ENCODE measurements at regions not wholly inside any gene's neighbourhood (a gene's known extent, or its start where the extent isn't known, plus 50 kb on each side); places are given as distances from the start of the nearest gene placed in this dataset.

GRCh38 chr5:118651002-118651401 lies 337.3 kb downstream of the DTWD2 start:
- H3K14ac ChIP-seq (ENCODE audit: insufficient read depth, low read length) = no peak overlapping the region
- Mint-ChIP-seq H3K27ac (no peak overlapping the region), H3K36me3 (ENCODE audit: insufficient read depth in 1 of 3, low read depth in 3 of 3) (peaks cover 0 to 2% (median 0%) of the 10 kb centered on the region in 3 experiments; a peak in 3 of 7 replicates), H3K9me3 (peaks cover 2 to 8% of the 10 kb centered on the region in 2 experiments), H3K4me1 (peaks cover 0 to 7% of the 10 kb centered on the region in 2 experiments; a peak in 2 of 4 replicates), H3K4me3 (no peak overlapping the region), H3K27me3 (ENCODE audit: low read depth) (no peaks in the 10 kb centered on the region)
- H3K23me2 ChIP-seq (ENCODE audit: insufficient read length, low read depth, low read length, poor library complexity, severe bottlenecking) = no peaks in the 10 kb centered on the region
- no peaks in the 10 kb centered on the region for H4K20me1 ChIP-seq (ENCODE audit: control insufficient read depth, insufficient read depth, insufficient read length)
- no peaks in the 10 kb centered on the region for H3K27me3 ChIP-seq (ENCODE audit: insufficient read depth, low read length)
- H3K9ac ChIP-seq (ENCODE audit: extremely low read depth, insufficient read length, low read length) = no peak overlapping the region
- no peak overlapping the region for H3T11ph ChIP-seq (ENCODE audit: low read length)
- H3K79me2 ChIP-seq (ENCODE audit: insufficient read depth, low read length) = no peaks in the 10 kb centered on the region
- H4K8ac ChIP-seq (replicated peaks; ENCODE audit: insufficient read length, low read depth, low read length) = no peak overlapping the region
- no peak overlapping the region for H3K56ac ChIP-seq (ENCODE audit: insufficient read length, low read depth, low read length)
- H3K18ac ChIP-seq (ENCODE audit: insufficient read length, low read depth, low read length) = no peak overlapping the region
- no peak overlapping the region for H2BK120ac ChIP-seq (ENCODE audit: low read depth, low read length, poor library complexity, severe bottlenecking)
- H2BK20ac ChIP-seq (ENCODE audit: low read depth, low read length, poor library complexity, severe bottlenecking) = no peak overlapping the region
- no CpG with 5 or more reads among the region's 3 CpGs for WGBS (ENCODE audit: extremely low coverage, insufficient read length, low lambda C conversion rate)
- H2BK12ac ChIP-seq (ENCODE audit: insufficient read length, low read depth, low read length) = no peak overlapping the region
- no peak overlapping the region for H2AFZ ChIP-seq (ENCODE audit: low read length)
- no peak overlapping the region for H4K91ac ChIP-seq (ENCODE audit: insufficient read length, low read depth, low read length)
- H4K5ac ChIP-seq (ENCODE audit: insufficient read length, low read depth, low read length) = no peak overlapping the region
- H3K4me1 ChIP-seq (ENCODE audit: insufficient read depth, low read length) = no peaks in the 10 kb centered on the region
- DNase-seq = no peak
- no peak overlapping the region for H3K23ac ChIP-seq (ENCODE audit: insufficient read length, low read depth, low read length)
- no peak overlapping the region for H3K27ac ChIP-seq (ENCODE audit: insufficient read length, low read depth, low read length)
- no peak overlapping the region for H2BK5ac ChIP-seq (ENCODE audit: insufficient read length, low read length)
- no peak overlapping the region for H3K4me2 ChIP-seq (ENCODE audit: insufficient read depth, insufficient read length, low read length)
- H2AK5ac ChIP-seq (ENCODE audit: insufficient read length, low read length) = no peak overlapping the region
- TF ChIP-seq, protein P1, sequence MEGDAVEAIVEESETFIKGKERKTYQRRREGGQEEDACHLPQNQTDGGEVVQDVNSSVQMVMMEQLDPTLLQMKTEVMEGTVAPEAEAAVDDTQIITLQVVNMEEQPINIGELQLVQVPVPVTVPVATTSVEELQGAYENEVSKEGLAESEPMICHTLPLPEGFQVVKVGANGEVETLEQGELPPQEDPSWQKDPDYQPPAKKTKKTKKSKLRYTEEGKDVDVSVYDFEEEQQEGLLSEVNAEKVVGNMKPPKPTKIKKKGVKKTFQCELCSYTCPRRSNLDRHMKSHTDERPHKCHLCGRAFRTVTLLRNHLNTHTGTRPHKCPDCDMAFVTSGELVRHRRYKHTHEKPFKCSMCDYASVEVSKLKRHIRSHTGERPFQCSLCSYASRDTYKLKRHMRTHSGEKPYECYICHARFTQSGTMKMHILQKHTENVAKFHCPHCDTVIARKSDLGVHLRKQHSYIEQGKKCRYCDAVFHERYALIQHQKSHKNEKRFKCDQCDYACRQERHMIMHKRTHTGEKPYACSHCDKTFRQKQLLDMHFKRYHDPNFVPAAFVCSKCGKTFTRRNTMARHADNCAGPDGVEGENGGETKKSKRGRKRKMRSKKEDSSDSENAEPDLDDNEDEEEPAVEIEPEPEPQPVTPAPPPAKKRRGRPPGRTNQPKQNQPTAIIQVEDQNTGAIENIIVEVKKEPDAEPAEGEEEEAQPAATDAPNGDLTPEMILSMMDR (conservative IDR thresholded peaks at IDR 0.05) = no peak
- H3K79me1 ChIP-seq (ENCODE audit: insufficient read depth, low read depth, low read length, poor library complexity, severe bottlenecking) = no peaks in the 10 kb centered on the region
- no peak overlapping the region for H3K4ac ChIP-seq (ENCODE audit: low read depth, low read length)
- no peak overlapping the region for H2BK15ac ChIP-seq (ENCODE audit: low read depth, low read length)
- no peaks in the 10 kb centered on the region for H3K9me3 ChIP-seq (ENCODE audit: control insufficient read depth, low read depth, low read length)
